Uterus (tissue), 2 donors: ENCODE measurements at regions not wholly inside any gene's neighbourhood (a gene's known extent, or its start where the extent isn't known, plus 50 kb on each side); places are given as distances from the start of the nearest gene placed in this dataset.

ENCODE experiments used
- CTCF ChIP-seq, 4 experiments: fragments of 200-600 bp in 2 of 4; fragments of 450-650 bp in 2 of 4; sonication (generic) in 2 of 4; IDR thresholded peaks; one replicate each; pipeline ENCODE4 v1.5.1; 2016 to 2019; ENCODE audit warnings: antibody characterized with exemption in 4 of 4, mild to moderate bottlenecking in 2 of 4, moderate library complexity in 1 of 4
- POLR2A ChIP-seq, 2 donors: fragments of 450-650 bp; IDR thresholded peaks; one replicate each; pipeline ENCODE4 v1.6.1; 2016; ENCODE audit warnings: antibody characterized with exemption in 2 of 2, mild to moderate bottlenecking in 1 of 2, moderate library complexity in 1 of 2

GRCh38 chr1:182245040-182245439, 146.6 kb downstream of the GLUL start:
- TF ChIP-seq CTCF (IDR thresholded peaks at IDR 0.05) (no peak), POLR2A (IDR thresholded peaks at IDR 0.05) (no peak)
